ENCODE measurements at regions not wholly inside any gene's neighbourhood (a gene's known extent, or its start where the extent isn't known, plus 50 kb on each side); places are given as distances from the start of the nearest gene placed in this dataset.

- TF ChIP-seq YY1 (IDR thresholded peaks at IDR 0.05; ENCODE audit: low read depth) (no peak), TCF12 (IDR thresholded peaks at IDR 0.05; ENCODE audit: low read depth) (no peak), CEBPB (IDR thresholded peaks at IDR 0.05) (no peak), NFIC (IDR thresholded peaks at IDR 0.05) (no peak), MAX (IDR thresholded peaks at IDR 0.05) (no peak), USF1 (IDR thresholded peaks at IDR 0.05) (no peak), RAD21 (IDR thresholded peaks at IDR 0.05; ENCODE audit: low read depth) (no peak), EGR1 (IDR thresholded peaks at IDR 0.05) (no peak), REST (IDR thresholded peaks at IDR 0.05; ENCODE audit: low read depth) (no peak), TAF1 (IDR thresholded peaks at IDR 0.05; ENCODE audit: low read depth) (no peak)
Measured at GRCh38 chr7:149569025-149569725, 71.6 kb upstream of the ZNF746 start.

- TF ChIP-seq EGR1 (IDR thresholded peaks at IDR 0.05): no peak
- no peak for TF ChIP-seq MAX (IDR thresholded peaks at IDR 0.05)
- no peak for TF ChIP-seq TCF12 (IDR thresholded peaks at IDR 0.05; ENCODE audit: low read depth)
- no peak for TF ChIP-seq REST (IDR thresholded peaks at IDR 0.05; ENCODE audit: low read depth)
- no peak for TF ChIP-seq TEAD4 (IDR thresholded peaks at IDR 0.05)
- TF ChIP-seq FOXM1 (IDR thresholded peaks at IDR 0.05; ENCODE audit: borderline replicate concordance, low read depth): no peak
- no peak for TF ChIP-seq ZBTB7A (IDR thresholded peaks at IDR 0.05; ENCODE audit: low read depth)
- no peak for TF ChIP-seq EP300 (IDR thresholded peaks at IDR 0.05; ENCODE audit: borderline replicate concordance)
- TF ChIP-seq CEBPB (IDR thresholded peaks at IDR 0.05): no peak
Measured at GRCh38 chr7:149568218-149568617, 70.6 kb upstream of the ZNF746 start.

GRCh38 chr7:149566103-149566502, 68.5 kb upstream of the ZNF746 start:
- TF ChIP-seq TEAD4 (IDR thresholded peaks at IDR 0.05) (no peak), FOXM1 (IDR thresholded peaks at IDR 0.05; ENCODE audit: borderline replicate concordance, low read depth) (no peak), REST (IDR thresholded peaks at IDR 0.05; ENCODE audit: low read depth) (no peak), CREB1 (IDR thresholded peaks at IDR 0.05; ENCODE audit: low read depth) (no peak), USF1 (IDR thresholded peaks at IDR 0.05) (no peak), EP300 (IDR thresholded peaks at IDR 0.05; ENCODE audit: borderline replicate concordance) (no peak), ZBTB7A (IDR thresholded peaks at IDR 0.05; ENCODE audit: low read depth) (no peak), YY1 (IDR thresholded peaks at IDR 0.05; ENCODE audit: low read depth) (no peak)

- TF ChIP-seq EP300 (IDR thresholded peaks at IDR 0.05; ENCODE audit: borderline replicate concordance): no peak
- no peak for TF ChIP-seq YY1 (IDR thresholded peaks at IDR 0.05; ENCODE audit: low read depth)
- TF ChIP-seq ZBTB7A (IDR thresholded peaks at IDR 0.05; ENCODE audit: low read depth): no peak
- no peak for TF ChIP-seq TEAD4 (IDR thresholded peaks at IDR 0.05)
- no peak for TF ChIP-seq CREB1 (IDR thresholded peaks at IDR 0.05; ENCODE audit: low read depth)
- no peak for TF ChIP-seq EGR1 (IDR thresholded peaks at IDR 0.05)
- TF ChIP-seq USF1 (IDR thresholded peaks at IDR 0.05): no peak
- no peak for TF ChIP-seq MAX (IDR thresholded peaks at IDR 0.05)
- no peak for TF ChIP-seq FOXM1 (IDR thresholded peaks at IDR 0.05; ENCODE audit: borderline replicate concordance, low read depth)
- no peak for TF ChIP-seq CEBPB (IDR thresholded peaks at IDR 0.05)
Measured at GRCh38 chr7:149565096-149565382, 67.4 kb upstream of the ZNF746 start.

Data from Ishikawa (cell line).